SK-N-SH (cell line): ENCODE measurements at regions not wholly inside any gene's neighbourhood (a gene's known extent, or its start where the extent isn't known, plus 50 kb on each side); places are given as distances from the start of the nearest gene placed in this dataset.

Source experiments
- CTCF ChIA-PET: fragments of 300-600, 350-600 bp; formaldehyde crosslinking; extraction: SDS; loops from one replicate; lab custom pipeline; 2021; lab: Yijun Ruan, JAX
- POLR2A ChIA-PET: fragments of 350-600 bp; sonication (Branson Sonifier 250); formaldehyde crosslinking; extraction: SDS; loops from one replicate; lab custom pipeline; 2020; ENCODE audit warnings: antibody characterized with exemption, inconsistent platforms; lab: Yijun Ruan, JAX
- DNase-seq: peaks from one replicate; pipeline ENCODE4 v3.0.0; 2012
- H2AFZ ChIP-seq: fragments of 200-600 bp; sonication (generic); 2 replicates; pipeline ENCODE4 v1.8.1; 2016; ENCODE audit warnings: antibody characterized with exemption, mild to moderate bottlenecking, low read depth
- H3F3A ChIP-seq: fragments of 200-600 bp; sonication (generic); replicated peaks from 2 replicates; pipeline ENCODE3; 2016; ENCODE audit warnings: antibody characterized with exemption, mild to moderate bottlenecking; ENCODE audit not compliant: insufficient read depth
- H3K27ac ChIP-seq, 2 experiments: fragments of 200-500 bp in 1 of 2; fragments of 200-600 bp in 1 of 2; sonication (Bioruptor generic) in 1 of 2; sonication (generic), shearing (Covaris generic) in 1 of 2; 2 replicates each; pipeline versions ENCODE4 v1.5.1 to v1.6.1; 2014 to 2016; ENCODE audit warnings: low read depth in 2 of 2, inconsistent platforms in 1 of 2, low read length in 1 of 2, mild to moderate bottlenecking in 1 of 2, mixed read lengths in 1 of 2
- H3K27me3 ChIP-seq: fragments of 200-600 bp; sonication (generic), shearing (Covaris generic); 2 replicates; pipeline ENCODE4 v1.6.1; 2016; ENCODE audit warnings: mixed run types; ENCODE audit not compliant: insufficient read depth
- H3K36me3 ChIP-seq, 2 experiments: fragments of 200-500 bp in 1 of 2; fragments of 200-600 bp in 1 of 2; sonication (Bioruptor generic) in 1 of 2; sonication (generic) in 1 of 2; replicated peaks in 1 of 2; 2 replicates each; pipeline versions ENCODE3 to v1.5.1; 2014 to 2016; ENCODE audit warnings: low read length in 1 of 2, mild to moderate bottlenecking in 1 of 2; ENCODE audit not compliant: insufficient read depth in 2 of 2, control insufficient read depth in 1 of 2
- H3K4me1 ChIP-seq, 2 experiments: fragments of 200-500 bp in 1 of 2; fragments of 200-600 bp in 1 of 2; sonication (Bioruptor generic) in 1 of 2; sonication (generic), shearing (Covaris generic) in 1 of 2; 2 replicates each; pipeline versions ENCODE4 v1.5.1 to v1.6.1; 2014 to 2016; ENCODE audit warnings: low read depth in 1 of 2, low read length in 1 of 2, mixed run types in 1 of 2; ENCODE audit not compliant: insufficient read depth in 2 of 2, control insufficient read depth in 1 of 2
- H3K4me2 ChIP-seq: fragments of 200-600 bp; sonication (generic), shearing (Covaris generic); 2 replicates; pipeline ENCODE4 v1.6.1; 2017; ENCODE audit warnings: mixed run types
- H3K4me3 ChIP-seq, 2 experiments: fragments of 200-500 bp in 1 of 2; fragments of 200-600 bp in 1 of 2; sonication (Bioruptor generic) in 1 of 2; sonication (generic), shearing (Covaris generic) in 1 of 2; 2 replicates each; pipeline versions ENCODE4 v1.5.1 to v1.8.1; 2014 to 2016; ENCODE audit warnings: low read depth in 2 of 2, inconsistent platforms in 1 of 2, low read length in 1 of 2, mild to moderate bottlenecking in 1 of 2, mixed read lengths in 1 of 2, moderate library complexity in 1 of 2
- H3K79me2 ChIP-seq: fragments of 200-600 bp; sonication (generic); 2 replicates; pipeline ENCODE4 v1.8.1; 2017; ENCODE audit warnings: mild to moderate bottlenecking; ENCODE audit not compliant: insufficient read depth
- H3K9ac ChIP-seq: fragments of 200-600 bp; sonication (generic); 2 replicates; pipeline ENCODE4 v1.6.1; 2017; ENCODE audit warnings: mixed run types
- H3K9me2 ChIP-seq: fragments of 200-600 bp; sonication (generic); 2 replicates; pipeline ENCODE4 v1.6.1; 2017; ENCODE audit warnings: mixed run types
- H3K9me3 ChIP-seq: fragments of 200-600 bp; sonication (generic); 2 replicates; pipeline ENCODE4 v1.6.1; 2017; ENCODE audit warnings: mixed run types, mild to moderate bottlenecking, moderate library complexity
- H4K20me1 ChIP-seq: fragments of 200-600 bp; sonication (generic); 2 replicates; pipeline ENCODE4 v1.6.1; 2017; ENCODE audit warnings: mild to moderate bottlenecking, mixed run types; ENCODE audit not compliant: insufficient read depth
- CHD2 ChIP-seq: fragments of 150-350 bp; IDR thresholded peaks from 2 replicates; pipeline ENCODE4 v1.6.1; 2018; ENCODE audit warnings: low read length; ENCODE audit not compliant: partially characterized antibody
- CTCF ChIP-seq: fragments of 200-600 bp; sonication (generic); IDR thresholded peaks from 2 replicates; pipeline ENCODE4 v1.6.1; 2017; ENCODE audit warnings: antibody characterized with exemption, mild to moderate bottlenecking, moderate library complexity
- EP300 ChIP-seq, 2 experiments: IDR thresholded peaks; 2 replicates each; pipeline versions ENCODE4 v1.4.0 to v1.6.1; 2012; ENCODE audit warnings: borderline replicate concordance in 1 of 2, low read depth in 1 of 2, low read length in 1 of 2
- FOSL2 ChIP-seq: IDR thresholded peaks from 2 replicates; pipeline ENCODE4 v1.4.0; 2012; ENCODE audit warnings: low read depth, mild to moderate bottlenecking, moderate library complexity, borderline replicate concordance
- FOXJ3 ChIP-seq: sonication (generic); formaldehyde crosslinking; IDR thresholded peaks from 2 replicates; pipeline ENCODE4 v1.5.1; 2020; ENCODE audit warnings: mild to moderate bottlenecking, missing genetic modification reagents
- FOXM1 ChIP-seq: IDR thresholded peaks from 2 replicates; pipeline ENCODE4 v1.4.0; 2012; ENCODE audit warnings: low read depth, mild to moderate bottlenecking
- GABPA ChIP-seq: IDR thresholded peaks from 2 replicates; pipeline ENCODE4 v1.4.0; 2012; ENCODE audit warnings: low read depth, mild to moderate bottlenecking
- MAX ChIP-seq: IDR thresholded peaks from 2 replicates; pipeline ENCODE4 v1.4.0; 2012; ENCODE audit warnings: low read depth
- MEF2A ChIP-seq: IDR thresholded peaks from 2 replicates; pipeline ENCODE4 v1.4.0; 2012; ENCODE audit warnings: low read depth, borderline replicate concordance
- MXI1 ChIP-seq: IDR thresholded peaks from 2 replicates; pipeline ENCODE4 v1.6.1; 2012; ENCODE audit warnings: mild to moderate bottlenecking, low read depth, low read length, improper control_type of control experiment
- RAD21 ChIP-seq: IDR thresholded peaks from 2 replicates; pipeline ENCODE4 v1.6.1; 2012; ENCODE audit warnings: mild to moderate bottlenecking, low read length
- REST ChIP-seq: IDR thresholded peaks from 2 replicates; pipeline ENCODE4 v1.6.1; 2012; ENCODE audit warnings: mild to moderate bottlenecking, low read depth, low read length, moderate library complexity
- SIN3A ChIP-seq: IDR thresholded peaks from 2 replicates; pipeline ENCODE4 v1.6.1; 2012; ENCODE audit warnings: low read depth, mild to moderate bottlenecking, low read length, moderate library complexity, borderline replicate concordance
- TCF12 ChIP-seq: IDR thresholded peaks from 2 replicates; pipeline ENCODE4 v1.4.0; 2012
- TEAD4 ChIP-seq: IDR thresholded peaks from 2 replicates; pipeline ENCODE4 v1.4.0; 2012; ENCODE audit warnings: mild to moderate bottlenecking, borderline replicate concordance; ENCODE audit not compliant: insufficient read depth
- WGBS: methylation state at CpG from one replicate; pipeline ENCODE4 v1.1.6; 2017; ENCODE audit warnings: low lambda C conversion rate; 5-methylcytosine and 5-hydroxymethylcytosine counted together
- TF ChIP-seq, protein P1 (sequence below): IDR thresholded peaks from 2 replicates; pipeline ENCODE4 v1.4.0; 2012; ENCODE audit warnings: low read depth, borderline replicate concordance
- TF ChIP-seq, protein P2 (sequence below): fragments of 150-350 bp; IDR thresholded peaks from 2 replicates; pipeline ENCODE4 v1.6.1; 2016; ENCODE audit warnings: mild to moderate bottlenecking, low read depth, low read length

DNA sequence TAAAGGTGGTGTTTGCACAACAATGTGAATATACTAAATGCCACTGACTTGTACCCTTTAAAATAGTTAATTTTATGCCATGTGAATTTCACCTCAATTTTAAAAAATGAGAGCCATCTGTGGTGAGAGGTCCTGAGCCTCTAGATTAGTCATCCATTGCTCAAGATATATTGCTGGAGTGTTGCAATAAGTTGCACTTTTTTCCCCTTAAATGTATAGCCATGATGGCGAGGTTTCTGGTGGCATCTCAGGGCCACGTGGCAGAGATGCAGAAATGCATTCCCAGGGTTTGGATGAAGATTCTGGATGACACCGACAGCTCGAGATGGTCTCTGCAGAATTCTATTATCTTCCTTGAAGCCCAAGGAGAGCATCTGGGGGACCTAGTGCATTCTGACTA is 153.7 kb downstream of the AACS start:
- Histone ChIP-seq H3K4me2 (no peak overlapping the region), H3K4me1 (no peaks in the 10 kb centered on the region), H3K9me2 (no peaks in the 10 kb centered on the region), H4K20me1 (no peaks in the 10 kb centered on the region), H3K9ac (no peak overlapping the region), H3K36me3 (no peaks in the 10 kb centered on the region), H3K27me3 (no peaks in the 10 kb centered on the region; the same call in 1 of the 2 replicates), H3K4me3 (no peak overlapping the region), H3K9me3 (no peaks in the 10 kb centered on the region), H3K79me2 (no peaks in the 10 kb centered on the region), H3K27ac (no peak overlapping the region), H2AFZ (no peak overlapping the region), H3F3A (no peaks in the 10 kb centered on the region)
- CTCF ChIA-PET, result interaction anchor here (1.6 kb wide), 1 partner anchor 35 kb away, joined by 8 read pairs; no protein-coding TSS in a partner anchor
- DNase-seq, result no peak
- WGBS, result 26% methylated on average over 4 of the region's 4 CpGs
- POLR2A ChIA-PET, result no interaction called here
- TF ChIP-seq REST (no peak), MXI1 (no peak), RAD21 (no peak), SIN3A (no peak), FOSL2 (no peak)
- TF ChIP-seq, protein P1, sequence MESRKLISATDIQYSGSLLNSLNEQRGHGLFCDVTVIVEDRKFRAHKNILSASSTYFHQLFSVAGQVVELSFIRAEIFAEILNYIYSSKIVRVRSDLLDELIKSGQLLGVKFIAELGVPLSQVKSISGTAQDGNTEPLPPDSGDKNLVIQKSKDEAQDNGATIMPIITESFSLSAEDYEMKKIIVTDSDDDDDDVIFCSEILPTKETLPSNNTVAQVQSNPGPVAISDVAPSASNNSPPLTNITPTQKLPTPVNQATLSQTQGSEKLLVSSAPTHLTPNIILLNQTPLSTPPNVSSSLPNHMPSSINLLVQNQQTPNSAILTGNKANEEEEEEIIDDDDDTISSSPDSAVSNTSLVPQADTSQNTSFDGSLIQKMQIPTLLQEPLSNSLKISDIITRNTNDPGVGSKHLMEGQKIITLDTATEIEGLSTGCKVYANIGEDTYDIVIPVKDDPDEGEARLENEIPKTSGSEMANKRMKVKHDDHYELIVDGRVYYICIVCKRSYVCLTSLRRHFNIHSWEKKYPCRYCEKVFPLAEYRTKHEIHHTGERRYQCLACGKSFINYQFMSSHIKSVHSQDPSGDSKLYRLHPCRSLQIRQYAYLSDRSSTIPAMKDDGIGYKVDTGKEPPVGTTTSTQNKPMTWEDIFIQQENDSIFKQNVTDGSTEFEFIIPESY, result no peak

- no peaks in the 10 kb centered on the region for H3F3A ChIP-seq
- no peak overlapping the region for H3K27ac ChIP-seq
- H4K20me1 ChIP-seq, result no peaks in the 10 kb centered on the region
- H3K9ac ChIP-seq, result no peak overlapping the region
- no peak overlapping the region for H2AFZ ChIP-seq
- POLR2A ChIA-PET, result no interaction called here
- 24% methylated on average over 12 of the region's 16 CpGs for WGBS
- no peaks in the 10 kb centered on the region for H3K9me3 ChIP-seq
- no peak for DNase-seq
- no peaks in the 10 kb centered on the region for H3K9me2 ChIP-seq
- H3K4me2 ChIP-seq, result no peak overlapping the region
- no peak overlapping the region for H3K4me3 ChIP-seq
- no peaks in the 10 kb centered on the region for H3K36me3 ChIP-seq
- H3K27me3 ChIP-seq, result no peaks in the 10 kb centered on the region; the same call in 1 of the 2 replicates
- H3K4me1 ChIP-seq, result no peaks in the 10 kb centered on the region
- CTCF ChIA-PET, result interaction anchor here (1.2 to 1.6 kb wide), 2 partner anchors 10 to 37 kb away, joined by 3 to 8 read pairs; no protein-coding TSS in a partner anchor
- TF ChIP-seq CTCF, result no peak
- TF ChIP-seq FOXM1, result no peak
- no peak for TF ChIP-seq MXI1
- TF ChIP-seq, protein P2, sequence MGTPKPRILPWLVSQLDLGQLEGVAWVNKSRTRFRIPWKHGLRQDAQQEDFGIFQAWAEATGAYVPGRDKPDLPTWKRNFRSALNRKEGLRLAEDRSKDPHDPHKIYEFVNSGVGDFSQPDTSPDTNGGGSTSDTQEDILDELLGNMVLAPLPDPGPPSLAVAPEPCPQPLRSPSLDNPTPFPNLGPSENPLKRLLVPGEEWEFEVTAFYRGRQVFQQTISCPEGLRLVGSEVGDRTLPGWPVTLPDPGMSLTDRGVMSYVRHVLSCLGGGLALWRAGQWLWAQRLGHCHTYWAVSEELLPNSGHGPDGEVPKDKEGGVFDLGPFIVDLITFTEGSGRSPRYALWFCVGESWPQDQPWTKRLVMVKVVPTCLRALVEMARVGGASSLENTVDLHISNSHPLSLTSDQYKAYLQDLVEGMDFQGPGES, result no peak
- no peak for TF ChIP-seq MEF2A
- TF ChIP-seq GABPA, result no peak
- TF ChIP-seq TCF12, result no peak
- no peak for TF ChIP-seq TEAD4
- TF ChIP-seq EP300 (IDR thresholded peaks at IDR 0.05; ENCODE audit: borderline replicate concordance in 1 of 2, low read depth in 1 of 2, low read length in 1 of 2), result no peak
- TF ChIP-seq FOXJ3, result no peak
- TF ChIP-seq CHD2, result no peak
- TF ChIP-seq MAX, result no peak
- TF ChIP-seq, all 33 proteins: peak for 0
- H3K79me2 ChIP-seq, result no peaks in the 10 kb centered on the region
These were observed 155.4 kb downstream of the AACS start for GRCh38 chr12:125220404-125221273.
